Endothelial cell of umbilical vein (primary cell): ENCODE measurements at regions not wholly inside any gene's neighbourhood (a gene's known extent, or its start where the extent isn't known, plus 50 kb on each side); places are given as distances from the start of the nearest gene placed in this dataset.

Source experiments
- EZH2 ChIP-seq: IDR thresholded peaks from 2 replicates; pipeline ENCODE4 v1.6.1; 2012; ENCODE audit warnings: borderline replicate concordance, low read depth, mild to moderate bottlenecking, moderate library complexity, low read length, inconsistent platforms; ENCODE audit not compliant: severe bottlenecking
- GATA2 ChIP-seq: IDR thresholded peaks from 2 replicates; pipeline ENCODE4 v1.7.0; 2011; ENCODE audit warnings: low read depth, mild to moderate bottlenecking, moderate library complexity, mixed read lengths, low read length; ENCODE audit not compliant: insufficient read length, insufficient read depth
- JUN ChIP-seq: IDR thresholded peaks from 2 replicates; pipeline ENCODE4 v1.6.1; 2011; ENCODE audit warnings: borderline replicate concordance, low read depth; ENCODE audit not compliant: insufficient read length, insufficient read depth
- POLR2A ChIP-seq: IDR thresholded peaks from 2 replicates; pipeline ENCODE4 v1.6.1; 2012; ENCODE audit warnings: low read depth, mild to moderate bottlenecking, control low read depth, low read length
- POLR2AphosphoS5 ChIP-seq: IDR thresholded peaks from 2 replicates; pipeline ENCODE4 v1.6.1; 2012; ENCODE audit warnings: low read depth, mild to moderate bottlenecking, control low read depth, low read length, moderate library complexity; ENCODE audit not compliant: insufficient read depth
- TF ChIP-seq, protein P1 (sequence below), 2 donors: IDR thresholded peaks; 1 replicate in 1 of 2; 2 replicates in 1 of 2; pipeline ENCODE4 v1.5.1; 2011; ENCODE audit warnings: low read length in 2 of 2, mild to moderate bottlenecking in 2 of 2, moderate library complexity in 2 of 2, control low read depth in 1 of 2, inconsistent platforms in 1 of 2, low read depth in 1 of 2; ENCODE audit not compliant: insufficient read depth in 1 of 2; ENCODE audit errors: extremely low read depth in 1 of 2
- TF ChIP-seq, protein P2 (sequence below): IDR thresholded peaks from 2 replicates; pipeline ENCODE4 v1.6.1; 2011; ENCODE audit not compliant: insufficient read depth, insufficient read length

DNA sequence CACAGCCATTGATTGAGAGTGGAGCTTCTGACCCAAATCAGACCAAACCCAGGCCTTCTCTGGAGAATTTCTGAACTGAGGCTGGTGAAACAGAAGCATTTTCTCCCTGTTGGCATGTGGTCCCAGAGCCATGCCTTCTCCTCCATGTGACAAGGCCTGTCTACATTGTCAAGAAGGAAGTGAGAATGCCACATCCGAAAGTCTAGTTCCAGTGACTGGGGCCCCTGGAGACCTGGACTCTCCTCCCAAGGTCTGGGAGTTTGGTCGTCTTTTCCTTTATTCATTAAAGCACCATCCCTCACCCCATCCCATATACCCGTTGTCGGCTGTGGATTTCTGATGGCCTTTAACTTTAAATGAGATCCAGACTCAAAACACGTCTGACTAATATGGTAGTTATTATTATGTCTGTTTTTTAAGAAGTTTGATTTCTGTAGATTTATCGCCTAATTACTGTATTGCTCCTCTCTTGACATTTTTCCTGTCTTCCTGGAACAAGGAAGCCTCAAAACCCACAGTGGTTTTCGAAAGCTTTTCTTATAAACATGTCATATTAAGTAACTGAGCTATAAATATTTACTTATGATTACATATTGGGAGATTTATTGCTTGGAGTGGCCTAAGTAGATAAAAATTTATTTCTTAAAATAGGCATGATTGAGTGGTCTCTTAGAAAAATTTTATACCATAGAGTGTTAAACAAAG, 128.3 kb upstream of the FRY start:
- TF ChIP-seq, protein P1, sequence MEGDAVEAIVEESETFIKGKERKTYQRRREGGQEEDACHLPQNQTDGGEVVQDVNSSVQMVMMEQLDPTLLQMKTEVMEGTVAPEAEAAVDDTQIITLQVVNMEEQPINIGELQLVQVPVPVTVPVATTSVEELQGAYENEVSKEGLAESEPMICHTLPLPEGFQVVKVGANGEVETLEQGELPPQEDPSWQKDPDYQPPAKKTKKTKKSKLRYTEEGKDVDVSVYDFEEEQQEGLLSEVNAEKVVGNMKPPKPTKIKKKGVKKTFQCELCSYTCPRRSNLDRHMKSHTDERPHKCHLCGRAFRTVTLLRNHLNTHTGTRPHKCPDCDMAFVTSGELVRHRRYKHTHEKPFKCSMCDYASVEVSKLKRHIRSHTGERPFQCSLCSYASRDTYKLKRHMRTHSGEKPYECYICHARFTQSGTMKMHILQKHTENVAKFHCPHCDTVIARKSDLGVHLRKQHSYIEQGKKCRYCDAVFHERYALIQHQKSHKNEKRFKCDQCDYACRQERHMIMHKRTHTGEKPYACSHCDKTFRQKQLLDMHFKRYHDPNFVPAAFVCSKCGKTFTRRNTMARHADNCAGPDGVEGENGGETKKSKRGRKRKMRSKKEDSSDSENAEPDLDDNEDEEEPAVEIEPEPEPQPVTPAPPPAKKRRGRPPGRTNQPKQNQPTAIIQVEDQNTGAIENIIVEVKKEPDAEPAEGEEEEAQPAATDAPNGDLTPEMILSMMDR (IDR thresholded peaks at IDR 0.05; ENCODE audit: extremely low read depth in 1 of 2, insufficient read depth in 1 of 2, low read depth in 1 of 2, low read length in 2 of 2) = no peak
- TF ChIP-seq POLR2A = no peak
- TF ChIP-seq, protein P2, sequence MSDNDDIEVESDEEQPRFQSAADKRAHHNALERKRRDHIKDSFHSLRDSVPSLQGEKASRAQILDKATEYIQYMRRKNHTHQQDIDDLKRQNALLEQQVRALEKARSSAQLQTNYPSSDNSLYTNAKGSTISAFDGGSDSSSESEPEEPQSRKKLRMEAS = no peak
- no peak for TF ChIP-seq POLR2AphosphoS5
- TF ChIP-seq EZH2 = no peak
- TF ChIP-seq GATA2 = no peak
- no peak for TF ChIP-seq JUN
